Esophagus squamous epithelium (tissue), 4 donors: ENCODE measurements at regions not wholly inside any gene's neighbourhood (a gene's known extent, or its start where the extent isn't known, plus 50 kb on each side); places are given as distances from the start of the nearest gene placed in this dataset.

Source experiments
- CTCF ChIP-seq, 6 experiments: fragments of 450-650 bp in 4 of 6; fragments of 200-600 bp in 2 of 6; sonication (generic) in 2 of 6; IDR thresholded peaks; one replicate each; pipeline ENCODE4 v1.5.1; 2016 to 2019; ENCODE audit warnings: antibody characterized with exemption in 6 of 6, mild to moderate bottlenecking in 4 of 6, moderate library complexity in 4 of 6
- POLR2A ChIP-seq, 4 donors: fragments of 450-650 bp; IDR thresholded peaks; one replicate each; pipeline ENCODE4 v1.6.1; 2017; ENCODE audit warnings: antibody characterized with exemption in 4 of 4, mild to moderate bottlenecking in 4 of 4, moderate library complexity in 3 of 4

- TF ChIP-seq CTCF (IDR thresholded peaks at IDR 0.05) (no peak), POLR2A (IDR thresholded peaks at IDR 0.05) (no peak)
Measured at GRCh38 chr12:88833641-88834116, 253.4 kb upstream of the KITLG start.
